ENCODE measurements at regions not wholly inside any gene's neighbourhood (a gene's known extent, or its start where the extent isn't known, plus 50 kb on each side); places are given as distances from the start of the nearest gene placed in this dataset.

DNA sequence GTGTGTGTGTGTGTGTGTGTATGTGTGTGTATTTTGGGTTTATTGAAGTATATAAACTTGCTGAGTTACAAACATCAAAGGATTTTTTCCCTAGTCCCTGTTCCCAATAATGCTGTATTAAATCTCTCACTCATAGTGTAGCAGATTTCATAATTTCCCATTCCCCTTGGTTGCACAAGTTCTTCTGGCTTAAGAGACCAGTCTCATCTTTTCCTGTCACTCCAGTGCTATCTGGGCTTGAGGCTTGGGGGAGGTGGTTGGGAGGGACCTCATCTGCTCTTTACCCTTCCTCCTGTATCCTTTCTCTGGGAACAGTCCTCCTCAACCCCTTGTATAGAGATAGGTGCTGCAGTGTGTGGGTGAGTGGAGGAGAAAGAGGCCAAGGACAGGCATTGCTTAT lies 285.4 kb upstream of the BOD1L1 start:
- no peaks in the 10 kb centered on the region for H3K4me1 ChIP-seq (ENCODE audit: insufficient read depth, low read length)
- no peak overlapping the region for H3K4ac ChIP-seq (ENCODE audit: low read depth, low read length)
- no peak overlapping the region for H2BK15ac ChIP-seq (ENCODE audit: low read depth, low read length)
- H3T11ph ChIP-seq (ENCODE audit: low read length), result no peak overlapping the region
- H3K4me2 ChIP-seq (ENCODE audit: insufficient read depth, insufficient read length, low read length), result no peak overlapping the region
- H3K36me3 Mint-ChIP-seq (ENCODE audit: insufficient read depth in 1 of 3, low read depth in 3 of 3), result no peaks in the 10 kb centered on the region
- H3K79me1 ChIP-seq (ENCODE audit: insufficient read depth, low read depth, low read length, poor library complexity, severe bottlenecking), result no peaks in the 10 kb centered on the region
- H2BK12ac ChIP-seq (ENCODE audit: insufficient read length, low read depth, low read length), result no peak overlapping the region
- H3K4me3 Mint-ChIP-seq, result no peak overlapping the region
- no peaks in the 10 kb centered on the region for H3K9me3 Mint-ChIP-seq
- no peak overlapping the region for H4K91ac ChIP-seq (ENCODE audit: insufficient read length, low read depth, low read length)
- 0 out of 4 replicates have a peak, but pooled peaks cover 0 to 2% of the 10 kb centered on the region in 2 experiments for H3K4me1 Mint-ChIP-seq
- no peak overlapping the region for H3K56ac ChIP-seq (ENCODE audit: insufficient read length, low read depth, low read length)
- no peak overlapping the region for H3K23ac ChIP-seq (ENCODE audit: insufficient read length, low read depth, low read length)
- H2BK20ac ChIP-seq (ENCODE audit: low read depth, low read length, poor library complexity, severe bottlenecking), result no peak overlapping the region
- H2BK120ac ChIP-seq (ENCODE audit: low read depth, low read length, poor library complexity, severe bottlenecking), result no peak overlapping the region
- no peak overlapping the region for H4K8ac ChIP-seq (replicated peaks; ENCODE audit: insufficient read length, low read depth, low read length)
- no peaks in the 10 kb centered on the region for H3K27me3 Mint-ChIP-seq (ENCODE audit: low read depth)
- no peak overlapping the region for H2AFZ ChIP-seq (ENCODE audit: low read length)
- no peaks in the 10 kb centered on the region for H3K79me2 ChIP-seq (ENCODE audit: insufficient read depth, low read length)
- H3K9ac ChIP-seq (ENCODE audit: extremely low read depth, insufficient read length, low read length), result no peak overlapping the region
- H4K20me1 ChIP-seq (ENCODE audit: control insufficient read depth, insufficient read depth, insufficient read length), result no peaks in the 10 kb centered on the region
- DNase-seq, result no peak
- no peaks in the 10 kb centered on the region for H3K27me3 ChIP-seq (ENCODE audit: insufficient read depth, low read length)
- H2BK5ac ChIP-seq (ENCODE audit: insufficient read length, low read length), result no peak overlapping the region
- no peaks in the 10 kb centered on the region for H3K23me2 ChIP-seq (ENCODE audit: insufficient read length, low read depth, low read length, poor library complexity, severe bottlenecking)
- no peak overlapping the region for H3K27ac ChIP-seq (ENCODE audit: insufficient read length, low read depth, low read length)
- H3K14ac ChIP-seq (ENCODE audit: insufficient read depth, low read length), result no peak overlapping the region
- no peak overlapping the region for H4K5ac ChIP-seq (ENCODE audit: insufficient read length, low read depth, low read length)
- no peak overlapping the region for H3K18ac ChIP-seq (ENCODE audit: insufficient read length, low read depth, low read length)
- no peak overlapping the region for H3K27ac Mint-ChIP-seq
- TF ChIP-seq, protein P1, sequence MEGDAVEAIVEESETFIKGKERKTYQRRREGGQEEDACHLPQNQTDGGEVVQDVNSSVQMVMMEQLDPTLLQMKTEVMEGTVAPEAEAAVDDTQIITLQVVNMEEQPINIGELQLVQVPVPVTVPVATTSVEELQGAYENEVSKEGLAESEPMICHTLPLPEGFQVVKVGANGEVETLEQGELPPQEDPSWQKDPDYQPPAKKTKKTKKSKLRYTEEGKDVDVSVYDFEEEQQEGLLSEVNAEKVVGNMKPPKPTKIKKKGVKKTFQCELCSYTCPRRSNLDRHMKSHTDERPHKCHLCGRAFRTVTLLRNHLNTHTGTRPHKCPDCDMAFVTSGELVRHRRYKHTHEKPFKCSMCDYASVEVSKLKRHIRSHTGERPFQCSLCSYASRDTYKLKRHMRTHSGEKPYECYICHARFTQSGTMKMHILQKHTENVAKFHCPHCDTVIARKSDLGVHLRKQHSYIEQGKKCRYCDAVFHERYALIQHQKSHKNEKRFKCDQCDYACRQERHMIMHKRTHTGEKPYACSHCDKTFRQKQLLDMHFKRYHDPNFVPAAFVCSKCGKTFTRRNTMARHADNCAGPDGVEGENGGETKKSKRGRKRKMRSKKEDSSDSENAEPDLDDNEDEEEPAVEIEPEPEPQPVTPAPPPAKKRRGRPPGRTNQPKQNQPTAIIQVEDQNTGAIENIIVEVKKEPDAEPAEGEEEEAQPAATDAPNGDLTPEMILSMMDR (conservative IDR thresholded peaks at IDR 0.05), result no peak
- no peaks in the 10 kb centered on the region for H3K9me3 ChIP-seq (ENCODE audit: control insufficient read depth, low read depth, low read length)
- no peak overlapping the region for H2AK5ac ChIP-seq (ENCODE audit: insufficient read length, low read length)

All from H9 (cell line).